ENCODE measurements at regions not wholly inside any gene's neighbourhood (a gene's known extent, or its start where the extent isn't known, plus 50 kb on each side); places are given as distances from the start of the nearest gene placed in this dataset.

GRCh38 chr3:162377608-162378007, 881.0 kb downstream of the OTOL1 start:
- no peak overlapping the region for H3K4me3 ChIP-seq (ENCODE audit: low read depth, low read length, poor library complexity, severe bottlenecking)
- H2AFZ ChIP-seq (ENCODE audit: low read length): no peak overlapping the region
- BruUV-seq (replicated peaks): no TSS peak
- no peak for TF ChIP-seq EZH2phosphoT487 (IDR thresholded peaks at IDR 0.05; ENCODE audit: borderline replicate concordance, low read depth, low read length)
- TF ChIP-seq CTCF (conservative IDR thresholded peaks at IDR 0.05; ENCODE audit: low read length): no peak
- H3K4me2 ChIP-seq (ENCODE audit: low read length): no peak overlapping the region
- H3K36me3 ChIP-seq (ENCODE audit: insufficient read depth, low read length): no peaks in the 10 kb centered on the region
- H3K9me2 ChIP-seq (ENCODE audit: insufficient read depth, low read length): no peaks in the 10 kb centered on the region
- no peak overlapping the region for H3K27ac ChIP-seq (ENCODE audit: low read depth, low read length, poor library complexity, severe bottlenecking)
- DNase-seq (ENCODE audit: low spot score): no peak
- H3K79me2 ChIP-seq (ENCODE audit: insufficient read depth, low read depth, low read length): no peaks in the 10 kb centered on the region
- no peaks in the 10 kb centered on the region for H4K20me1 ChIP-seq (ENCODE audit: insufficient read depth, low read length)
- CTCF ChIA-PET (ENCODE audit: unreplicated experiment): no interaction called here
- no peaks in the 10 kb centered on the region for H3K4me1 ChIP-seq (ENCODE audit: insufficient read depth, low read length, poor library complexity, severe bottlenecking)
- POLR2A ChIA-PET: no interaction called here
- H3K9me3 ChIP-seq (ENCODE audit: low read length): no peaks in the 10 kb centered on the region
- intact Hi-C loops (cut with micrococcal nuclease; ENCODE audit: unreplicated experiment): no loop called here

GRCh38 chr3:162385387-162385786, 888.8 kb downstream of the OTOL1 start:
- intact Hi-C loops (cut with micrococcal nuclease; ENCODE audit: unreplicated experiment): no loop called here
- no TSS peak for BruUV-seq (replicated peaks)
- Histone ChIP-seq H4K20me1 (ENCODE audit: insufficient read depth, low read length) (no peaks in the 10 kb centered on the region), H3K4me3 (ENCODE audit: low read depth, low read length, poor library complexity, severe bottlenecking) (no peak overlapping the region), H3K4me1 (ENCODE audit: insufficient read depth, low read length, poor library complexity, severe bottlenecking) (no peaks in the 10 kb centered on the region), H2AFZ (ENCODE audit: low read length) (no peak overlapping the region), H3K79me2 (ENCODE audit: insufficient read depth, low read depth, low read length) (no peaks in the 10 kb centered on the region), H3K36me3 (ENCODE audit: insufficient read depth, low read length) (no peaks in the 10 kb centered on the region), H3K4me2 (ENCODE audit: low read length) (no peak overlapping the region), H3K9me2 (ENCODE audit: insufficient read depth, low read length) (no peaks in the 10 kb centered on the region), H3K27ac (ENCODE audit: low read depth, low read length, poor library complexity, severe bottlenecking) (no peak overlapping the region), H3K9me3 (ENCODE audit: low read length) (no peaks in the 10 kb centered on the region)
- ChIA-PET POLR2A (no interaction called here), CTCF (ENCODE audit: unreplicated experiment) (no interaction called here)
- TF ChIP-seq EZH2phosphoT487 (IDR thresholded peaks at IDR 0.05; ENCODE audit: borderline replicate concordance, low read depth, low read length): no peak
- no peak for TF ChIP-seq CTCF (conservative IDR thresholded peaks at IDR 0.05; ENCODE audit: low read length)
- no peak for DNase-seq (ENCODE audit: low spot score)

- intact Hi-C loops (cut with micrococcal nuclease; ENCODE audit: unreplicated experiment): no loop called here
- POLR2A ChIA-PET: no interaction called here
- H2AFZ ChIP-seq (ENCODE audit: low read length): no peak overlapping the region
- no peak for TF ChIP-seq EZH2phosphoT487 (IDR thresholded peaks at IDR 0.05; ENCODE audit: borderline replicate concordance, low read depth, low read length)
- no peak for TF ChIP-seq CTCF (conservative IDR thresholded peaks at IDR 0.05; ENCODE audit: low read length)
- H3K36me3 ChIP-seq (ENCODE audit: insufficient read depth, low read length): no peaks in the 10 kb centered on the region
- CTCF ChIA-PET (ENCODE audit: unreplicated experiment): no interaction called here
- no peaks in the 10 kb centered on the region for H3K4me1 ChIP-seq (ENCODE audit: insufficient read depth, low read length, poor library complexity, severe bottlenecking)
- H3K4me2 ChIP-seq (ENCODE audit: low read length): no peak overlapping the region
- no TSS peak for BruUV-seq (replicated peaks)
- no peak for DNase-seq (ENCODE audit: low spot score)
- no peaks in the 10 kb centered on the region for H4K20me1 ChIP-seq (ENCODE audit: insufficient read depth, low read length)
- H3K79me2 ChIP-seq (ENCODE audit: insufficient read depth, low read depth, low read length): no peaks in the 10 kb centered on the region
- no peaks in the 10 kb centered on the region for H3K9me2 ChIP-seq (ENCODE audit: insufficient read depth, low read length)
- H3K27ac ChIP-seq (ENCODE audit: low read depth, low read length, poor library complexity, severe bottlenecking): no peak overlapping the region
- H3K9me3 ChIP-seq (ENCODE audit: low read length): no peaks in the 10 kb centered on the region
- no peak overlapping the region for H3K4me3 ChIP-seq (ENCODE audit: low read depth, low read length, poor library complexity, severe bottlenecking)
Measured at GRCh38 chr3:162390891-162391290, 894.3 kb downstream of the OTOL1 start.

All from OCI-LY7 (cell line).